Panc1 (cell line): ENCODE measurements at regions not wholly inside any gene's neighbourhood (a gene's known extent, or its start where the extent isn't known, plus 50 kb on each side); places are given as distances from the start of the nearest gene placed in this dataset.

Experiments used
- ATAC-seq: fragments of 200-7000 bp; cut with Tn5 transposase; 2 replicates; pipeline ENCODE4 v1.9.1; 2020; ENCODE audit warnings: mild to moderate bottlenecking, moderate library complexity
- BruUV-seq: library from RNA; stranded (reverse); fragments of 400-500 nt; replicated peaks from 2 replicates; lab custom pipeline; 2021; lab: Mats Ljungman, UMichigan
- CTCF ChIA-PET: fragments of 300-600 bp; sonication (Branson Sonifier 250); formaldehyde crosslinking; loops from one replicate; lab custom pipeline; 2022; ENCODE audit warnings: antibody characterized with exemption; lab: Charles Lee
- POLR2A ChIA-PET: fragments of 300-600 bp; sonication (Branson Sonifier 250); formaldehyde crosslinking; loops from one replicate; lab custom pipeline; 2022; ENCODE audit warnings: antibody characterized with exemption; lab: Charles Lee
- DNase-seq: peaks from one replicate; pipeline ENCODE4 v3.0.0-alpha.2; 2010; ENCODE audit warnings: low read depth, low spot score
- H3K27ac ChIP-seq: 2 replicates; pipeline ENCODE4 v1.5.1; 2011; ENCODE audit warnings: mild to moderate bottlenecking, low read length, inconsistent platforms
- H3K27me3 ChIP-seq: fragments of 200-500 bp; sonication (Bioruptor generic); 2 replicates; pipeline ENCODE4 v1.6.0; 2014; ENCODE audit warnings: low read length, inconsistent platforms; ENCODE audit not compliant: control insufficient read depth, insufficient read depth
- H3K36me3 ChIP-seq: fragments of 200-500 bp; sonication (Bioruptor generic); 2 replicates; pipeline ENCODE4 v1.5.1; 2014; ENCODE audit warnings: inconsistent platforms, mild to moderate bottlenecking, low read length, moderate library complexity; ENCODE audit not compliant: control insufficient read depth, insufficient read depth
- H3K4me1 ChIP-seq: 2 replicates; pipeline ENCODE4 v1.5.1; 2011; ENCODE audit warnings: inconsistent platforms, mild to moderate bottlenecking, low read length, moderate library complexity; ENCODE audit not compliant: control insufficient read depth, insufficient read depth
- H3K4me3 ChIP-seq, 2 experiments: 2 replicates each; pipeline ENCODE4 v1.5.1; 2011 to 2012; ENCODE audit warnings: low read depth in 2 of 2, low read length in 2 of 2, mild to moderate bottlenecking in 2 of 2, inconsistent platforms in 1 of 2, moderate library complexity in 1 of 2
- H3K9me3 ChIP-seq: fragments of 200-500 bp; sonication (Bioruptor generic); 2 replicates; pipeline ENCODE4 v1.5.1; 2014; ENCODE audit warnings: low read depth, mild to moderate bottlenecking, inconsistent platforms, low read length, moderate library complexity; ENCODE audit not compliant: control insufficient read depth, insufficient read depth
- POLR2AphosphoS5 ChIP-seq: IDR thresholded peaks from 2 replicates; pipeline ENCODE4 v1.6.1; 2012; ENCODE audit warnings: mild to moderate bottlenecking, low read depth, low read length, moderate library complexity
- SIN3A ChIP-seq: IDR thresholded peaks from 2 replicates; pipeline ENCODE4 v1.6.1; 2012; ENCODE audit warnings: low read depth, mild to moderate bottlenecking, low read length, moderate library complexity, borderline replicate concordance; ENCODE audit not compliant: insufficient read depth
- TCF7L2 ChIP-seq: IDR thresholded peaks from 2 replicates; pipeline ENCODE4 v1.6.1; 2011; ENCODE audit warnings: mild to moderate bottlenecking, low read depth, low read length, inconsistent platforms
- in situ Hi-C: cut with HindIII; loops from 2 replicates; pipeline ENCODE4 v1.10.0; 2016; ENCODE audit warnings: low sequenced_read_pairs, low pct_unique_long_range_greater_than_20kb
- intact Hi-C: fragments of 100-400 bp; cut with micrococcal nuclease; formaldehyde crosslinking; loops from one replicate; pipeline ENCODE4 v1.10.0; 2022; ENCODE audit not compliant: unreplicated experiment
- TF ChIP-seq, protein P1 (sequence below): fragments of 450-650 bp; IDR thresholded peaks from 2 replicates; pipeline ENCODE4 v1.5.1; 2017; ENCODE audit warnings: mild to moderate bottlenecking
- TF ChIP-seq, protein P2 (sequence below), 2 experiments: IDR thresholded peaks; 2 replicates each; pipeline ENCODE4 v1.6.1; 2011 to 2012; ENCODE audit warnings: low read depth in 2 of 2, control low read depth in 1 of 2, low read length in 1 of 2, mild to moderate bottlenecking in 1 of 2, moderate library complexity in 1 of 2; ENCODE audit not compliant: insufficient read depth in 1 of 2

DNA sequence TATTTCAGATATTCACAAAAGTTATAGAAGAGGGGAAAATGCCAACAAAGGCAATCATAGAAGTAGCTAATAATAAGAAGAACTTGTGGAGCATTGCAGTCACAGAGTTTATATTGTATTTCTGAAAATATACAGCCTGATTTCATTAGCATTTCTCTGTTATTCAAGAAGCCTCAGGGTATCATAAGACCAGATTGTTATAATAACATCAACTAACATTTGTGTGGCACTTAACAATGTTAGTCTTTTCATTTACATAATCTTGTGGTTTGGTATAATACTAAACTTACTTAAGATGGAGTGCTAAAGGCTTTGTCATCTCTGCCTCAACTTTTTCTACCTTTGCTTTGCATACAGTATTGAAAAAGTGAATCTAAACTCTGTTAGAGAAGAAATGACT, 61.6 kb upstream of the TACR1 start:
- Histone ChIP-seq H3K4me3 (no peak overlapping the region), H3K9me3 (peaks cover 4% of the 10 kb centered on the region; the same call in 1 of the 2 replicates), H3K4me1 (no peaks in the 10 kb centered on the region), H3K27ac (no peak overlapping the region), H3K36me3 (no peaks in the 10 kb centered on the region), H3K27me3 (no peaks in the 10 kb centered on the region)
- DNase-seq (no peak), ATAC-seq (no peak)
- in situ Hi-C loops, result no loop called here
- CTCF ChIA-PET, result no interaction called here
- intact Hi-C loops, result no loop called here
- POLR2A ChIA-PET, result no interaction called here
- TF ChIP-seq, protein P1, sequence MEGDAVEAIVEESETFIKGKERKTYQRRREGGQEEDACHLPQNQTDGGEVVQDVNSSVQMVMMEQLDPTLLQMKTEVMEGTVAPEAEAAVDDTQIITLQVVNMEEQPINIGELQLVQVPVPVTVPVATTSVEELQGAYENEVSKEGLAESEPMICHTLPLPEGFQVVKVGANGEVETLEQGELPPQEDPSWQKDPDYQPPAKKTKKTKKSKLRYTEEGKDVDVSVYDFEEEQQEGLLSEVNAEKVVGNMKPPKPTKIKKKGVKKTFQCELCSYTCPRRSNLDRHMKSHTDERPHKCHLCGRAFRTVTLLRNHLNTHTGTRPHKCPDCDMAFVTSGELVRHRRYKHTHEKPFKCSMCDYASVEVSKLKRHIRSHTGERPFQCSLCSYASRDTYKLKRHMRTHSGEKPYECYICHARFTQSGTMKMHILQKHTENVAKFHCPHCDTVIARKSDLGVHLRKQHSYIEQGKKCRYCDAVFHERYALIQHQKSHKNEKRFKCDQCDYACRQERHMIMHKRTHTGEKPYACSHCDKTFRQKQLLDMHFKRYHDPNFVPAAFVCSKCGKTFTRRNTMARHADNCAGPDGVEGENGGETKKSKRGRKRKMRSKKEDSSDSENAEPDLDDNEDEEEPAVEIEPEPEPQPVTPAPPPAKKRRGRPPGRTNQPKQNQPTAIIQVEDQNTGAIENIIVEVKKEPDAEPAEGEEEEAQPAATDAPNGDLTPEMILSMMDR, result no peak
- no peak for TF ChIP-seq POLR2AphosphoS5
- no peak for TF ChIP-seq SIN3A
- TF ChIP-seq TCF7L2, result no peak
- TF ChIP-seq, protein P2, sequence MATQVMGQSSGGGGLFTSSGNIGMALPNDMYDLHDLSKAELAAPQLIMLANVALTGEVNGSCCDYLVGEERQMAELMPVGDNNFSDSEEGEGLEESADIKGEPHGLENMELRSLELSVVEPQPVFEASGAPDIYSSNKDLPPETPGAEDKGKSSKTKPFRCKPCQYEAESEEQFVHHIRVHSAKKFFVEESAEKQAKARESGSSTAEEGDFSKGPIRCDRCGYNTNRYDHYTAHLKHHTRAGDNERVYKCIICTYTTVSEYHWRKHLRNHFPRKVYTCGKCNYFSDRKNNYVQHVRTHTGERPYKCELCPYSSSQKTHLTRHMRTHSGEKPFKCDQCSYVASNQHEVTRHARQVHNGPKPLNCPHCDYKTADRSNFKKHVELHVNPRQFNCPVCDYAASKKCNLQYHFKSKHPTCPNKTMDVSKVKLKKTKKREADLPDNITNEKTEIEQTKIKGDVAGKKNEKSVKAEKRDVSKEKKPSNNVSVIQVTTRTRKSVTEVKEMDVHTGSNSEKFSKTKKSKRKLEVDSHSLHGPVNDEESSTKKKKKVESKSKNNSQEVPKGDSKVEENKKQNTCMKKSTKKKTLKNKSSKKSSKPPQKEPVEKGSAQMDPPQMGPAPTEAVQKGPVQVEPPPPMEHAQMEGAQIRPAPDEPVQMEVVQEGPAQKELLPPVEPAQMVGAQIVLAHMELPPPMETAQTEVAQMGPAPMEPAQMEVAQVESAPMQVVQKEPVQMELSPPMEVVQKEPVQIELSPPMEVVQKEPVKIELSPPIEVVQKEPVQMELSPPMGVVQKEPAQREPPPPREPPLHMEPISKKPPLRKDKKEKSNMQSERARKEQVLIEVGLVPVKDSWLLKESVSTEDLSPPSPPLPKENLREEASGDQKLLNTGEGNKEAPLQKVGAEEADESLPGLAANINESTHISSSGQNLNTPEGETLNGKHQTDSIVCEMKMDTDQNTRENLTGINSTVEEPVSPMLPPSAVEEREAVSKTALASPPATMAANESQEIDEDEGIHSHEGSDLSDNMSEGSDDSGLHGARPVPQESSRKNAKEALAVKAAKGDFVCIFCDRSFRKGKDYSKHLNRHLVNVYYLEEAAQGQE (IDR thresholded peaks at IDR 0.05; ENCODE audit: insufficient read depth in 1 of 2, low read depth in 2 of 2, low read length in 1 of 2), result no peak
- BruUV-seq, result no TSS peak

DNA sequence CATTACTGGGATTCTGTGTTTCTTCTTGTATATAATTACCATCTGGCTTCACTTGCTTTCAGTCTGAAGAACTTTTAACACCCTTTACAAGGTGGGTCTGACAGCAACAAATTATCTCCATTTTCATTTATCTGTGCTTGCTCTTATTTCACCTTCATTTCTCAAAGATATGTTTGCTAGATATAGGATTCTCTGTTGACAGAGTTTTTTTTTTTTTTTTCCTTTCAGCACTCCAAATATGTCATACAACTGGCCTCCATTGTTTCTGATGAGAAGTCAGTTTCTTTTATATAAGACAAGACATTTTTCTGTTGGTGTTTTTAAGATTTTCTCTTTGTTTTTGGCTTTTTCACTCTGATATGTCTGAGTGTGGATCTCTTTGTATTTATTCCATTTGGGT, 59.3 kb upstream of the TACR1 start:
- no peaks in the 10 kb centered on the region for H3K4me1 ChIP-seq
- TF ChIP-seq POLR2AphosphoS5 (no peak), TCF7L2 (no peak), SIN3A (no peak)
- TF ChIP-seq, protein P2 (IDR thresholded peaks at IDR 0.05; ENCODE audit: insufficient read depth in 1 of 2, low read depth in 2 of 2, low read length in 1 of 2), result no peak
- TF ChIP-seq, protein P1, result no peak
- H3K27me3 ChIP-seq, result no peaks in the 10 kb centered on the region
- ChIA-PET POLR2A (no interaction called here), CTCF (no interaction called here)
- intact Hi-C loops, result no loop called here
- H3K36me3 ChIP-seq, result no peaks in the 10 kb centered on the region
- in situ Hi-C loops, result no loop called here
- no peak for ATAC-seq
- no peak for DNase-seq
- H3K4me3 ChIP-seq, result no peak overlapping the region
- H3K9me3 ChIP-seq, result peaks cover 4% of the 10 kb centered on the region; the same call in 1 of the 2 replicates
- no TSS peak for BruUV-seq
- H3K27ac ChIP-seq, result no peak overlapping the region
